Chondrocyte (in vitro differentiated cells): ENCODE measurements at regions not wholly inside any gene's neighbourhood (a gene's known extent, or its start where the extent isn't known, plus 50 kb on each side); places are given as distances from the start of the nearest gene placed in this dataset.

Source experiments
- DNase-seq: peaks from one replicate; pipeline ENCODE4 v3.0.0; 2021; ENCODE audit warnings: mixed read lengths, low spot score
- H3K27ac Mint-ChIP-seq: one replicate; pipeline ENCODE4 v1.8.0; 2021; ENCODE audit warnings: mild to moderate bottlenecking, moderate library complexity, mixed read lengths; ENCODE audit not compliant: unreplicated experiment
- H3K27me3 Mint-ChIP-seq: 2 replicates; pipeline ENCODE4 v1.8.0; 2021; ENCODE audit warnings: low read depth, mixed read lengths
- H3K36me3 Mint-ChIP-seq: 2 replicates; pipeline ENCODE4 v1.8.0; 2021; ENCODE audit warnings: low read depth, mixed read lengths
- H3K4me1 Mint-ChIP-seq: 2 replicates; pipeline ENCODE4 v1.8.0; 2021; ENCODE audit warnings: low read depth, mild to moderate bottlenecking, mixed read lengths
- H3K4me3 Mint-ChIP-seq: one replicate; pipeline ENCODE4 v1.8.0; 2021; ENCODE audit warnings: mild to moderate bottlenecking, moderate library complexity, mixed read lengths; ENCODE audit not compliant: unreplicated experiment
- H3K9me3 Mint-ChIP-seq: 2 replicates; pipeline ENCODE4 v1.8.0; 2021; ENCODE audit warnings: low read depth, mixed read lengths
- TF ChIP-seq, protein P1 (sequence below): fragments of 200-600 bp; sonication (generic); IDR thresholded peaks from 2 replicates; pipeline ENCODE4 v1.5.0; 2021; ENCODE audit warnings: antibody characterized with exemption, mild to moderate bottlenecking, moderate library complexity

DNA sequence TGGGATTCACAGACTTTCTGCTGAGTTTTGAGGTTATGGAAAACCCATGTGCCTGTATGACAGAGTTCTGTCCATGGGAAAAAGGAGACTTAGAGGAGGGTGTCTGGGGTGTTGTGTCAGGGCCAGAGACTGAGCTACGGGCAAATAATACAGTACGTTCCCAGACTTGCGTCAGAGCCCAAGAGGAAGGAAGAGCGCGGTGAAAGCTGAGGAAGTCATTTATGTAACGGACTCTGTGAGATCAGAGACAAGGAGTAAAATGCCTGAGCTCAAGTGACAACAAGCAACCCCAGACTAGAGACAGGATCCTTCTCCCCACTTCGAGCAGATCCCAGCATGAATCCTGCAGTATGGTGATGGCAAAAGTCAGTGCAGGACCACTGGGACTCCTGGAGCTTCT lies 368.6 kb upstream of the MCTP2 start:
- Mint-ChIP-seq H3K4me1 (no peaks in the 10 kb centered on the region), H3K36me3 (no peaks in the 10 kb centered on the region), H3K27ac (no peak overlapping the region), H3K27me3 (peaks cover 4% of the 10 kb centered on the region), H3K9me3 (no peaks in the 10 kb centered on the region), H3K4me3 (no peak overlapping the region)
- DNase-seq: no peak
- TF ChIP-seq, protein P1, sequence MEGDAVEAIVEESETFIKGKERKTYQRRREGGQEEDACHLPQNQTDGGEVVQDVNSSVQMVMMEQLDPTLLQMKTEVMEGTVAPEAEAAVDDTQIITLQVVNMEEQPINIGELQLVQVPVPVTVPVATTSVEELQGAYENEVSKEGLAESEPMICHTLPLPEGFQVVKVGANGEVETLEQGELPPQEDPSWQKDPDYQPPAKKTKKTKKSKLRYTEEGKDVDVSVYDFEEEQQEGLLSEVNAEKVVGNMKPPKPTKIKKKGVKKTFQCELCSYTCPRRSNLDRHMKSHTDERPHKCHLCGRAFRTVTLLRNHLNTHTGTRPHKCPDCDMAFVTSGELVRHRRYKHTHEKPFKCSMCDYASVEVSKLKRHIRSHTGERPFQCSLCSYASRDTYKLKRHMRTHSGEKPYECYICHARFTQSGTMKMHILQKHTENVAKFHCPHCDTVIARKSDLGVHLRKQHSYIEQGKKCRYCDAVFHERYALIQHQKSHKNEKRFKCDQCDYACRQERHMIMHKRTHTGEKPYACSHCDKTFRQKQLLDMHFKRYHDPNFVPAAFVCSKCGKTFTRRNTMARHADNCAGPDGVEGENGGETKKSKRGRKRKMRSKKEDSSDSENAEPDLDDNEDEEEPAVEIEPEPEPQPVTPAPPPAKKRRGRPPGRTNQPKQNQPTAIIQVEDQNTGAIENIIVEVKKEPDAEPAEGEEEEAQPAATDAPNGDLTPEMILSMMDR: no peak

DNA sequence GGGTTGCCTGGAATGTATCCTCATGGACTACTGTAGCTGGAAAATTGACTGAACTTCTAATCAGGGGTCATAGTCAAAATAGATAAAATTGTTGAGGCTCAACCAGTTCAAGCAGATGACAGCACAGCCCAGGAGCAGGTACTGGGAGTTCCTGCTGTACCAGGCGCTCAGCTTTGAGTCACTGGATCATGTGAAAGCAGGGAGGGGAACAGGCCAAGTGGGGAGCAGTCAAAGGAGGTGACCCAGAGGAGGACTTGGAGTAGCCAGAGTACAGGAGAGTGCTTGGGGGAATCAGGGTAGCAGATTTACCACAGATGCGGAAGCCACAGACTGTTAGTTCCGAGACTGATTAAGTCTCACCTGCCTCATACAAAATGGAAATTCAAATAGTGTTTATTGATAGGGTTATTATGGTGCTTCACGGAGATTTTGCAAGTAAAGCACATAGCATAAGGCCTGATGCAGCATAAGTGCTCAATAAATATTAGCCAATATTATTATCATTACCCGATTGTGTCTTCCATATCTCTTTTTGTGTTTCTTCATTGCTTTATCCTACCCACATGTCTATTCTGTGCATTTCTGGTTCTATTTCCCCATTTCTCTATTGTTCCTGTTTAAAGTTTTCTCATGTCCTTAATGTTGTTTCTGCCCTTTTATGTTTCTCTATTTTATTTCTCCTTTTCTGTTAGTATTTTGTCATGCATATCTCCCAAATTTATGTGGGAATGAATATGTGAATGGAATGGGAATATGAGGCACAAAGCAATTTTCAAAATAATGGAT lies 369.2 kb upstream of the MCTP2 start:
- DNase-seq: no peak
- no peaks in the 10 kb centered on the region for H3K4me1 Mint-ChIP-seq
- peaks cover 4% of the 10 kb centered on the region for H3K27me3 Mint-ChIP-seq
- TF ChIP-seq, protein P1: no peak
- H3K4me3 Mint-ChIP-seq: no peak overlapping the region
- H3K36me3 Mint-ChIP-seq: no peaks in the 10 kb centered on the region
- no peak overlapping the region for H3K27ac Mint-ChIP-seq
- H3K9me3 Mint-ChIP-seq: no peaks in the 10 kb centered on the region

DNA sequence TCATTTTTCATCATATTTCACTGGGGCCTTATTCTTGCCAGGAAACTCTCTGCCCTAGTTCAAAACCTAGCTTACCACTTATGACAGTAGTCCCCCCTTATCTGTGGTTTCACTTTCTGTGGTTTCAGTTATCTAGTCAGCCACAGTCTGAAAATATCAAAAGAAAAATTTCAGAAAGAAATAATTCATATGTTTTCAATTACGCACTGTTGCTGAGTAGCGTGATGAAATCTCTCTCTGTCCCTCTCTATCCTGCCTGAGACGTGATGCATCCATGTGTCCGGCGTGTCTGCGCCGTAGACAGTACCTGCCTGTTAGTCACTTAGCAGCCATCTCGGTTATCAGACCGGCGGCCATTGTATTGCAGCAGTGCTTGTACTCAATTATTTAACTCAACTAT lies 369.9 kb upstream of the MCTP2 start:
- H3K36me3 Mint-ChIP-seq: no peaks in the 10 kb centered on the region
- no peak for DNase-seq
- H3K27me3 Mint-ChIP-seq: peaks cover 4% of the 10 kb centered on the region
- no peak overlapping the region for H3K4me3 Mint-ChIP-seq
- H3K27ac Mint-ChIP-seq: no peak overlapping the region
- H3K4me1 Mint-ChIP-seq: no peaks in the 10 kb centered on the region
- no peaks in the 10 kb centered on the region for H3K9me3 Mint-ChIP-seq
- TF ChIP-seq, protein P1: no peak

DNA sequence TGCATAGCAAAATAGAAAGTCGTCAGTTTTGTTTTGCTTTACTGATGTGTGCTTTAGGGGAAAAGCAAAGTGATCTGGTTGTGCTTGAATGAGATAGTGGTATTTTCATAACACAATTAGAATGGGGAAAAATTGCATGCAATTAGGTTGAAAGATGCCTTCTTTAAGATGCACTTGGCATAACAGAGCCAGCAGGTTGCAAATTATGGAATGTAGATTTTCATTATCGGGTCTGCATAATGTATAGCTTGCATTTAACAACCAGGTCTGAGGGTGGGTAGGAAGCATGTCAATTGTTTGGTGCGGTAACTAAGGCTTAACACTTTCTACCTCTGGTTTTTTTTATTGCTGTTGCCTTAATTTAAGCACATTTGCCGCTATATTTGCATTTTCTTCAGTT lies 370.7 kb upstream of the MCTP2 start:
- H3K27me3 Mint-ChIP-seq: peaks cover 4% of the 10 kb centered on the region
- no peak for DNase-seq
- H3K4me1 Mint-ChIP-seq: no peaks in the 10 kb centered on the region
- TF ChIP-seq, protein P1: no peak
- H3K36me3 Mint-ChIP-seq: no peaks in the 10 kb centered on the region
- H3K27ac Mint-ChIP-seq: no peak overlapping the region
- H3K4me3 Mint-ChIP-seq: no peak overlapping the region
- H3K9me3 Mint-ChIP-seq: no peaks in the 10 kb centered on the region

DNA sequence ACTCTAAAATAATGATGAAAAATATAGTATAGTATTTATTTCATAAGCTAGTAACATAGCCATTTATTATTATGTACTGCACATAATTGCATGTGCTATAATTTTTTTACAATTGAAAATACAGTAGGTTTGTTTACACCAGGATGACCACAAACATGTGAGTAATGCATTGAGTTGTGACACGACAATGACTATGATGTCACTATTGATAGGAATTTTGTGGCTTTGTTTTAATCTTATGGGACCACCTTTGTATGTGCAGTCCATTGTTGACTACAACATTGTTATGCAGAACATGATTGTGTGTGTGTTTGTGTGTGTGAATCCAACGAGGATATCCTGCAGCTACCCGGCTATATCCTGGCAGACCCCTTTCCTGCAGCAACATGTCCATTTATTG lies 372.2 kb upstream of the MCTP2 start:
- H3K27ac Mint-ChIP-seq: no peak overlapping the region
- peaks cover 4% of the 10 kb centered on the region for H3K27me3 Mint-ChIP-seq
- no peaks in the 10 kb centered on the region for H3K9me3 Mint-ChIP-seq
- no peaks in the 10 kb centered on the region for H3K36me3 Mint-ChIP-seq
- no peak for DNase-seq
- H3K4me1 Mint-ChIP-seq: no peaks in the 10 kb centered on the region
- no peak overlapping the region for H3K4me3 Mint-ChIP-seq
- TF ChIP-seq, protein P1: no peak
